Posterior vena cava (tissue), 2 donors: ENCODE measurements at regions not wholly inside any gene's neighbourhood (a gene's known extent, or its start where the extent isn't known, plus 50 kb on each side); places are given as distances from the start of the nearest gene placed in this dataset.

Source experiments
- DNase-seq: peaks from one replicate; pipeline ENCODE4 v3.0.0-alpha.2; 2020; ENCODE audit warnings: low spot score
- intact Hi-C, 2 donors: fragments of 100-400 bp; cut with DNase I; formaldehyde crosslinking; loops; one replicate each; pipeline versions ENCODE4 v1.14.1 to v1.14.2; 2022 to 2023
- donor health status: DM: yes; HTN: yes; CAD: no.
- donor health status: DM: yes; HTN: yes; CAD: no.

GRCh38 chr15:97081666-97082226 is 751.2 kb downstream of the NR2F2 start:
- intact Hi-C loops: no loop called here
- DNase-seq: no peak

GRCh38 chr15:97082830-97083229 is 752.3 kb downstream of the NR2F2 start:
- DNase-seq: no peak
- intact Hi-C loops: no loop called here

- no peak for DNase-seq
- intact Hi-C loops: no loop called here
These were observed 754.1 kb downstream of the NR2F2 start for GRCh38 chr15:97084650-97085049.

- intact Hi-C loops: no loop called here
- DNase-seq: no peak
These were observed 755.2 kb downstream of the NR2F2 start for GRCh38 chr15:97085731-97086130.

GRCh38 chr15:97087006-97087741 is 756.7 kb downstream of the NR2F2 start:
- no peak for DNase-seq
- intact Hi-C loops: no loop called here

- intact Hi-C loops: no loop called here
- no peak for DNase-seq
These were observed 760.6 kb downstream of the NR2F2 start for GRCh38 chr15:97091093-97091492.

GRCh38 chr15:97092656-97093055 is 762.2 kb downstream of the NR2F2 start:
- intact Hi-C loops: no loop called here
- DNase-seq: no peak

- intact Hi-C loops: no loop called here
- no peak for DNase-seq
These were observed 765.9 kb downstream of the NR2F2 start for GRCh38 chr15:97096303-97096835.

- intact Hi-C loops: no loop called here
- DNase-seq: no peak
These were observed 768.5 kb downstream of the NR2F2 start for GRCh38 chr15:97099040-97099439.

GRCh38 chr15:97101572-97101971 is 771.1 kb downstream of the NR2F2 start:
- intact Hi-C loops: no loop called here
- DNase-seq: no peak

- intact Hi-C loops: no loop called here
- no peak for DNase-seq
These were observed 784.6 kb downstream of the NR2F2 start for GRCh38 chr15:97114900-97115760.

GRCh38 chr15:97115761-97116070 is 785.2 kb downstream of the NR2F2 start:
- intact Hi-C loops: no loop called here

GRCh38 chr15:97124790-97125189 is 794.3 kb downstream of the NR2F2 start:
- intact Hi-C loops: no loop called here
- no peak for DNase-seq

More at GRCh38 chr15:97115761-97116070, 785.2 kb downstream of the NR2F2 start:
- DNase-seq: no peak

- intact Hi-C loops: no loop called here
- DNase-seq: no peak
These were observed 796.2 kb downstream of the NR2F2 start for GRCh38 chr15:97126553-97127233.

GRCh38 chr15:97129674-97130073 is 799.2 kb downstream of the NR2F2 start:
- intact Hi-C loops: no loop called here
- no peak for DNase-seq

- no peak for DNase-seq
- intact Hi-C loops: no loop called here
These were observed 809.7 kb downstream of the NR2F2 start for GRCh38 chr15:97140216-97140615.

- intact Hi-C loops: no loop called here
These were observed 810.9 kb downstream of the NR2F2 start for GRCh38 chr15:97141360-97141759.

GRCh38 chr15:97141871-97142270 is 811.4 kb downstream of the NR2F2 start:
- intact Hi-C loops: no loop called here
- DNase-seq: no peak

More at GRCh38 chr15:97141360-97141759, 810.9 kb downstream of the NR2F2 start:
- no peak for DNase-seq

GRCh38 chr15:97143592-97144376 is 813.3 kb downstream of the NR2F2 start:
- DNase-seq: no peak
- intact Hi-C loops: no loop called here
